Uterus (tissue), 2 donors: ENCODE measurements at regions not wholly inside any gene's neighbourhood (a gene's known extent, or its start where the extent isn't known, plus 50 kb on each side); places are given as distances from the start of the nearest gene placed in this dataset.

ENCODE experiments used
- CTCF ChIP-seq, 4 experiments: fragments of 200-600 bp in 2 of 4; fragments of 450-650 bp in 2 of 4; sonication (generic) in 2 of 4; IDR thresholded peaks; one replicate each; pipeline ENCODE4 v1.5.1; 2016 to 2019; ENCODE audit warnings: antibody characterized with exemption in 4 of 4, mild to moderate bottlenecking in 2 of 4, moderate library complexity in 1 of 4
- POLR2A ChIP-seq, 2 donors: fragments of 450-650 bp; IDR thresholded peaks; one replicate each; pipeline ENCODE4 v1.6.1; 2016; ENCODE audit warnings: antibody characterized with exemption in 2 of 2, mild to moderate bottlenecking in 1 of 2, moderate library complexity in 1 of 2

GRCh38 chr3:55370272-55370671 is 116.8 kb downstream of the WNT5A start:
- TF ChIP-seq CTCF (IDR thresholded peaks at IDR 0.05) (no peak), POLR2A (IDR thresholded peaks at IDR 0.05) (no peak)
